Nephron (organoid): ENCODE measurements at regions not wholly inside any gene's neighbourhood (a gene's known extent, or its start where the extent isn't known, plus 50 kb on each side); places are given as distances from the start of the nearest gene placed in this dataset.
"Not testable (repeated sequence)": the region's sequence is repeated elsewhere in the genome, so short reads cannot be mapped to it uniquely, and the experiment has no call there.

Experiments
- H3K27ac Mint-ChIP-seq, 3 experiments: 2 replicates each; pipeline ENCODE4 v1.8.0; 2020; ENCODE audit warnings: mixed read lengths in 3 of 3, mild to moderate bottlenecking in 2 of 3, moderate library complexity in 1 of 3
- H3K27me3 Mint-ChIP-seq: 2 replicates; pipeline ENCODE4 v1.8.0; 2021; ENCODE audit warnings: low read depth, mild to moderate bottlenecking, moderate library complexity, mixed read lengths
- H3K36me3 Mint-ChIP-seq: 2 replicates; pipeline ENCODE4 v1.8.0; 2020; ENCODE audit warnings: low read depth, mixed read lengths
- H3K4me1 Mint-ChIP-seq: 2 replicates; pipeline ENCODE4 v1.8.0; 2020; ENCODE audit warnings: mixed read lengths
- H3K4me3 Mint-ChIP-seq, 3 experiments: 2 replicates each; pipeline ENCODE4 v1.8.0; 2020; ENCODE audit warnings: mild to moderate bottlenecking in 3 of 3, mixed read lengths in 3 of 3, moderate library complexity in 2 of 3
- H3K9me3 Mint-ChIP-seq: 2 replicates; pipeline ENCODE4 v1.8.0; 2020; ENCODE audit warnings: mixed read lengths
- TF ChIP-seq, protein P1 (sequence below), 3 experiments: fragments of 200-600 bp; sonication (generic); IDR thresholded peaks; one replicate each; pipeline ENCODE4 v1.5.0; 2021; ENCODE audit warnings: antibody characterized with exemption in 3 of 3; ENCODE audit not compliant: unreplicated experiment in 3 of 3

DNA sequence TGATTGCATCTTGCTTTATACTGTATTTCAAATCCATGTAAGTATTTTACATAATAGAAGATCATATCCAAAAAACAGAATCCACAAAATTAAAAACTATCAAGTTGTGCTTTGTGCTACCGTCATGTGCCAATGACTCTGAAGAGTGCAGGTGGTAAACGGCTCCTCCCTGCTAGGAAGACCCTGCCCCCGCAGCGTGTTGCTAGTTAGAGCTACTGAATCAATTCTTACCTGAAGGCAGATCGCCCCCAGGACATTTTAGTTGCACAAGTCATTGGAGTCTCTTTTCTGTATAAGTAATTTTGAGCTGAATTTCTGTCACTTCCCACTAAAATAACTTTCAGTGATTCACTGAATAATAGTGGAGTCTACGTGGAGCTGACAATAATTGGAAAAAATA is 599.5 kb upstream of the ZFP42 start:
- Mint-ChIP-seq H3K36me3 (no peaks in the 10 kb centered on the region), H3K4me3 (no peak overlapping the region), H3K27ac (no peak overlapping the region), H3K27me3 (peaks cover 4% of the 10 kb centered on the region), H3K9me3 (no peaks in the 10 kb centered on the region), H3K4me1 (no peaks in the 10 kb centered on the region)
- TF ChIP-seq, protein P1, sequence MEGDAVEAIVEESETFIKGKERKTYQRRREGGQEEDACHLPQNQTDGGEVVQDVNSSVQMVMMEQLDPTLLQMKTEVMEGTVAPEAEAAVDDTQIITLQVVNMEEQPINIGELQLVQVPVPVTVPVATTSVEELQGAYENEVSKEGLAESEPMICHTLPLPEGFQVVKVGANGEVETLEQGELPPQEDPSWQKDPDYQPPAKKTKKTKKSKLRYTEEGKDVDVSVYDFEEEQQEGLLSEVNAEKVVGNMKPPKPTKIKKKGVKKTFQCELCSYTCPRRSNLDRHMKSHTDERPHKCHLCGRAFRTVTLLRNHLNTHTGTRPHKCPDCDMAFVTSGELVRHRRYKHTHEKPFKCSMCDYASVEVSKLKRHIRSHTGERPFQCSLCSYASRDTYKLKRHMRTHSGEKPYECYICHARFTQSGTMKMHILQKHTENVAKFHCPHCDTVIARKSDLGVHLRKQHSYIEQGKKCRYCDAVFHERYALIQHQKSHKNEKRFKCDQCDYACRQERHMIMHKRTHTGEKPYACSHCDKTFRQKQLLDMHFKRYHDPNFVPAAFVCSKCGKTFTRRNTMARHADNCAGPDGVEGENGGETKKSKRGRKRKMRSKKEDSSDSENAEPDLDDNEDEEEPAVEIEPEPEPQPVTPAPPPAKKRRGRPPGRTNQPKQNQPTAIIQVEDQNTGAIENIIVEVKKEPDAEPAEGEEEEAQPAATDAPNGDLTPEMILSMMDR (IDR thresholded peaks at IDR 0.05; ENCODE audit: unreplicated experiment in 3 of 3), result no peak

GRCh38 chr4:187408447-187408846 is 587.1 kb upstream of the ZFP42 start:
- not testable (repeated sequence) for H3K4me3 Mint-ChIP-seq, H3K4me1 Mint-ChIP-seq, H3K27me3 Mint-ChIP-seq, H3K36me3 Mint-ChIP-seq, H3K27ac Mint-ChIP-seq
- H3K9me3 Mint-ChIP-seq, result peaks cover 26% of the 10 kb centered on the region

- Mint-ChIP-seq H3K4me3 (no peak overlapping the region), H3K27ac (no peak overlapping the region), H3K4me1 (peaks cover 14% of the 10 kb centered on the region), H3K9me3 (no peaks in the 10 kb centered on the region), H3K36me3 (no peaks in the 10 kb centered on the region), H3K27me3 (no peaks in the 10 kb centered on the region)
- TF ChIP-seq, protein P1 (IDR thresholded peaks at IDR 0.05; ENCODE audit: unreplicated experiment in 3 of 3), result no peak
Measured at GRCh38 chr4:187413564-187414358, 581.8 kb upstream of the ZFP42 start.

GRCh38 chr4:187414716-187415115 is 580.9 kb upstream of the ZFP42 start:
- no peak overlapping the region for H3K27ac Mint-ChIP-seq
- TF ChIP-seq, protein P1 (IDR thresholded peaks at IDR 0.05; ENCODE audit: unreplicated experiment in 3 of 3), result no peak
- no peaks in the 10 kb centered on the region for H3K9me3 Mint-ChIP-seq
- peaks cover 14% of the 10 kb centered on the region for H3K4me1 Mint-ChIP-seq
- no peak overlapping the region for H3K4me3 Mint-ChIP-seq
- H3K36me3 Mint-ChIP-seq, result no peaks in the 10 kb centered on the region
- no peaks in the 10 kb centered on the region for H3K27me3 Mint-ChIP-seq

DNA sequence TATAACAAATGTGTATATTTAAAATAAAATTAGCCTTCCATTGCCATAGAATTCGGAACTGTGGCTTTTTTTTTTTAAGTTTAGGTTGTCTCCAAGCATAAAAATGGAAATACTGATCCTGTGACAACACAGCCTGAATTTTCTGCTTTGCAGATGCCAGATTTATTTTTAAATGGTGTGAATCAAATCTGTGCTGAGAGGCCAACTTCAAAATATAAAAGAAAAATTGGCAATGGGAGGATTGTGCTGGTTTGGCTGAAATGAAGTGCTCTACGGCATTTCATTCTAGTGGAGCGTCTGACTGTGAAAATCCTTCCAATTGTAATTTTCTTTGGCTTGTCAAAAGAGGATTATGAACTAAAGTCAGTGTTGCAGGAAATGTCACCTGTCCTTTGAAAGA is 580.3 kb upstream of the ZFP42 start:
- Mint-ChIP-seq H3K4me3 (peak overlapping the region in 1 of 3 experiments; percentile 20), H3K9me3 (no peaks in the 10 kb centered on the region), H3K27me3 (no peaks in the 10 kb centered on the region), H3K36me3 (no peaks in the 10 kb centered on the region), H3K27ac (peak overlapping the region in 1 of 3 experiments; percentile 68), H3K4me1 (peaks cover 14% of the 10 kb centered on the region)
- TF ChIP-seq, protein P1 (IDR thresholded peaks at IDR 0.05; ENCODE audit: unreplicated experiment in 3 of 3), result no peak

DNA sequence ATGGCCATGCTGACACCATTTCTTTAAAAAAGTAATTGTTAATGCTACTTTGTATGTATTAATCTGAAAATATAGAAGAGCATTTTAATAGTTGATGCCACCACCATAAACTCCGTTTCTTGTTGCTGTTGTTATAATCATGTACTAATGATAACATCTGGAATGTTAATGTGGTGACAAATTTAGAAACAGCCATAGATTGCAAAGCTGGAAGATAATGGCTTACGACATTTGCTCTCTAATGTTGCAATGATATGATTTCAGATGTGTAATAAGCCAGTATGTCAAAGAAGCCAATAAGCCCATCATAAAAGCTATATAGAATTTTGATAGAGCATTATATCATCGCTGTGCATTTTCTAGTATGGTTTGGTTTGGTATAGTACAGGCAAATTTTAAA is 579.4 kb upstream of the ZFP42 start:
- Mint-ChIP-seq H3K9me3 (no peaks in the 10 kb centered on the region), H3K4me1 (peaks cover 14% of the 10 kb centered on the region), H3K27ac (no peak overlapping the region), H3K27me3 (no peaks in the 10 kb centered on the region), H3K4me3 (no peak overlapping the region), H3K36me3 (no peaks in the 10 kb centered on the region)
- TF ChIP-seq, protein P1 (IDR thresholded peaks at IDR 0.05; ENCODE audit: unreplicated experiment in 3 of 3), result no peak
